K562 (cell line): ENCODE measurements at regions not wholly inside any gene's neighbourhood (a gene's known extent, or its start where the extent isn't known, plus 50 kb on each side); places are given as distances from the start of the nearest gene placed in this dataset.
"Not testable (repeated sequence)": the region's sequence is repeated elsewhere in the genome, so short reads cannot be mapped to it uniquely, and the experiment has no call there.

Source experiments
- ATAC-seq: fragments of 200-7000 bp; cut with Tn5 transposase; 3 replicates; pipeline ENCODE4 v1.9.1; 2020; ENCODE audit warnings: moderate library complexity
- BruUV-seq: library from RNA; stranded (reverse); fragments of 400-500 nt; replicated peaks from 2 replicates; lab custom pipeline; 2021; lab: Mats Ljungman, UMichigan
- CTCF ChIA-PET: fragments of 300-600 bp; formaldehyde crosslinking; extraction: SDS; loops from one replicate; lab custom pipeline; 2021; ENCODE audit warnings: low intra/inter-chr PET ratio; lab: Yijun Ruan, JAX
- POLR2A ChIA-PET: fragments of 300-600, 350-650 bp; sonication (Branson Sonifier 250); formaldehyde crosslinking; extraction: SDS; loops from one replicate; lab custom pipeline; 2021; ENCODE audit warnings: antibody characterized with exemption, inconsistent platforms; lab: Yijun Ruan, JAX
- DNase-seq, 4 experiments: peaks; one replicate each; pipeline versions ENCODE4 v3.0.0 to v3.0.0-alpha.2; 2011 to 2018; ENCODE audit warnings: low spot score in 3 of 4, mixed read lengths in 3 of 4; ENCODE audit errors: extremely low read depth in 1 of 4
- FAIRE-seq: peaks from 2 replicates; lab custom pipeline; 2011; peaks lifted over from hg19 to GRCh38; lab: Jason Lieb, UNC
- H2AFZ ChIP-seq: 2 replicates; pipeline ENCODE4 v1.6.0; 2011; ENCODE audit warnings: low read depth, low read length, control low read depth, inconsistent platforms
- H3K27ac ChIP-seq: fragments of 200-600 bp; 3 replicates; pipeline ENCODE4 v1.8.0; 2011; ENCODE audit warnings: low read depth, mild to moderate bottlenecking, control low read depth, inconsistent platforms, low read length, moderate library complexity, mixed read lengths; ENCODE audit errors: extremely low read depth
- H3K27me3 ChIP-seq, 2 experiments: fragments of 300-600 bp in 1 of 2; 2 replicates in 1 of 2; 3 replicates in 1 of 2; pipeline versions ENCODE4 v1.6.0 to v1.8.0; 2011; ENCODE audit warnings: inconsistent platforms in 2 of 2, low read length in 2 of 2, mild to moderate bottlenecking in 1 of 2, mixed read lengths in 1 of 2, moderate library complexity in 1 of 2; ENCODE audit not compliant: control insufficient read depth in 2 of 2, insufficient read depth in 2 of 2
- H3K36me3 ChIP-seq: fragments of 300-600 bp; 3 replicates; pipeline ENCODE4 v1.8.0; 2011; ENCODE audit warnings: mild to moderate bottlenecking, low read length, inconsistent platforms; ENCODE audit not compliant: control insufficient read depth, insufficient read depth
- H3K4me1 ChIP-seq, 2 experiments: fragments of 200-600 bp in 1 of 2; replicated peaks in 1 of 2; 2 replicates in 1 of 2; 3 replicates in 1 of 2; pipeline versions ENCODE4 v1.5.1 to v1.8.0; 2011; ENCODE audit warnings: inconsistent platforms in 2 of 2, low read length in 2 of 2, mild to moderate bottlenecking in 1 of 2, mixed read lengths in 1 of 2, moderate library complexity in 1 of 2; ENCODE audit not compliant: control insufficient read depth in 2 of 2, insufficient read depth in 2 of 2
- H3K4me2 ChIP-seq: 2 replicates; pipeline ENCODE4 v1.6.1; 2011; ENCODE audit warnings: low read length, control low read depth, inconsistent platforms, mixed read lengths; ENCODE audit not compliant: insufficient read depth
- H3K4me3 ChIP-seq: fragments of 200-600 bp; sonication (generic), shearing (Covaris generic); 2 replicates; pipeline ENCODE4 v1.5.1; 2016; ENCODE audit warnings: control low read depth, inconsistent platforms
- H3K79me2 ChIP-seq: fragments of 200-600 bp; 3 replicates; pipeline ENCODE4 v1.8.0; 2011; ENCODE audit warnings: low read length, inconsistent platforms; ENCODE audit not compliant: control insufficient read depth, insufficient read depth
- H3K9ac ChIP-seq, 2 experiments: 2 replicates each; pipeline versions ENCODE4 v1.6.0 to v1.6.1; 2011; ENCODE audit warnings: low read depth in 2 of 2, low read length in 2 of 2, control low read depth in 1 of 2, inconsistent platforms in 1 of 2, mild to moderate bottlenecking in 1 of 2, mixed read lengths in 1 of 2; ENCODE audit not compliant: insufficient read depth in 1 of 2
- H3K9me1 ChIP-seq: one replicate; pipeline ENCODE4 v1.6.0; 2011; ENCODE audit warnings: inconsistent platforms, mild to moderate bottlenecking, low read length, moderate library complexity; ENCODE audit not compliant: control insufficient read depth, insufficient read depth
- H3K9me3 ChIP-seq: replicated peaks from 2 replicates; pipeline ENCODE4 v1.5.1; 2011; ENCODE audit warnings: low read depth, low read length, inconsistent platforms; ENCODE audit not compliant: control insufficient read depth, insufficient read depth
- H4K20me1 ChIP-seq: replicated peaks from 2 replicates; pipeline ENCODE4 v1.6.1; 2011; ENCODE audit warnings: low read length, inconsistent platforms, mixed read lengths; ENCODE audit not compliant: control insufficient read depth, insufficient read depth
- ARID1B ChIP-seq: fragments of 450-650 bp; IDR thresholded peaks from 2 replicates; pipeline ENCODE4 v1.6.1; 2016; ENCODE audit warnings: antibody characterized with exemption, mild to moderate bottlenecking, inconsistent platforms
- CBFA2T3 ChIP-seq: fragments of 450-650 bp; IDR thresholded peaks from 2 replicates; pipeline ENCODE4 v1.6.1; 2017
- CXXC5 ChIP-seq: fragments of 250-450 bp; sonication (Bioruptor Pico); IDR thresholded peaks from 2 replicates; pipeline ENCODE4 v1.8.0; 2022; ENCODE audit warnings: inconsistent platforms, mild to moderate bottlenecking, moderate library complexity
- DDX20 ChIP-seq: fragments of 450-650 bp; IDR thresholded peaks from 2 replicates; pipeline ENCODE4 v1.6.1; 2016; ENCODE audit warnings: missing genetic modification characterization, low read depth, mild to moderate bottlenecking, missing compliant biosample characterization, moderate library complexity
- DMBX1 ChIP-seq: fragments of 250-450 bp; sonication (Bioruptor Pico); IDR thresholded peaks from 2 replicates; pipeline ENCODE4 v1.8.0; 2022; ENCODE audit warnings: inconsistent platforms, mild to moderate bottlenecking, moderate library complexity, borderline replicate concordance
- KLF6 ChIP-seq: fragments of 250-450 bp; sonication (Bioruptor Pico); IDR thresholded peaks from 2 replicates; pipeline ENCODE4 v1.4.0; 2020; ENCODE audit warnings: mild to moderate bottlenecking, moderate library complexity, borderline replicate concordance
- NR4A1 ChIP-seq, 2 experiments: fragments of 250-450 bp in 1 of 2; fragments of 450-650 bp in 1 of 2; sonication (Bioruptor Pico) in 1 of 2; IDR thresholded peaks; 2 replicates each; pipeline versions ENCODE4 v1.4.0 to v1.6.1; 2016 to 2020; ENCODE audit warnings: mild to moderate bottlenecking in 2 of 2, missing compliant biosample characterization in 1 of 2, missing genetic modification characterization in 1 of 2, moderate library complexity in 1 of 2
- PTRF ChIP-seq: fragments of 450-650 bp; IDR thresholded peaks from 2 replicates; pipeline ENCODE4 v1.6.1; 2016; ENCODE audit warnings: mild to moderate bottlenecking, missing genetic modification characterization, missing compliant biosample characterization
- PTTG1 ChIP-seq: fragments of 450-650 bp; IDR thresholded peaks from 2 replicates; pipeline ENCODE4 v1.6.1; 2016; ENCODE audit warnings: low read depth, mild to moderate bottlenecking, missing genetic modification characterization, missing compliant biosample characterization
- SMAD4 ChIP-seq: fragments of 250-450 bp; sonication (Bioruptor Pico); conservative IDR thresholded peaks from 2 replicates; pipeline ENCODE4 v1.8.0; 2021; ENCODE audit warnings: inconsistent platforms, mild to moderate bottlenecking, moderate library complexity
- TEAD1 ChIP-seq, 2 experiments: fragments of 450-650 bp in 1 of 2; sonication (generic) in 1 of 2; formaldehyde crosslinking; IDR thresholded peaks; 2 replicates each; pipeline versions ENCODE4 v1.4.0 to v1.8.0; 2020 to 2022; ENCODE audit warnings: mild to moderate bottlenecking in 2 of 2, missing genetic modification reagents in 1 of 2
- ZNF311 ChIP-seq: fragments of 250-450 bp; sonication (Bioruptor Pico); IDR thresholded peaks from 2 replicates; pipeline ENCODE4 v1.4.0; 2020; ENCODE audit warnings: mild to moderate bottlenecking, moderate library complexity
- ZNF668 ChIP-seq: fragments of 250-450 bp; sonication (Bioruptor Pico); IDR thresholded peaks from 2 replicates; pipeline ENCODE4 v1.8.0; 2022; ENCODE audit warnings: mild to moderate bottlenecking, inconsistent platforms
- WGBS: fragments of 100-300 bp; shearing (Covaris generic); methylation state at CpG from one replicate; pipeline ENCODE4 v1.1.6; 2016; ENCODE audit warnings: low coverage, mixed read lengths; ENCODE audit not compliant: insufficient coverage; ENCODE audit errors: missing lambda C conversion rate; 5-methylcytosine and 5-hydroxymethylcytosine counted together
- in situ Hi-C: fragments of 300-500 bp; cut with MboI; formaldehyde crosslinking; loops from 4 replicates; pipeline ENCODE4 v1.15.0; 2018; ENCODE audit warnings: inconsistent platforms, mixed read lengths
- intact Hi-C: fragments of 100-400 bp; cut with micrococcal nuclease; formaldehyde crosslinking; loops from 2 replicates; pipeline ENCODE4 v1.14.2; 2022
- TF ChIP-seq, protein P1 (sequence below): fragments of 450-650 bp; IDR thresholded peaks from 2 replicates; pipeline ENCODE4 v1.6.1; 2017; ENCODE audit warnings: antibody characterized with exemption, mild to moderate bottlenecking
- TF ChIP-seq, protein P2 (sequence below): fragments of 450-650 bp; IDR thresholded peaks from 2 replicates; pipeline ENCODE4 v1.6.1; 2016; ENCODE audit warnings: missing biosample characterization, missing genetic modification characterization

DNA sequence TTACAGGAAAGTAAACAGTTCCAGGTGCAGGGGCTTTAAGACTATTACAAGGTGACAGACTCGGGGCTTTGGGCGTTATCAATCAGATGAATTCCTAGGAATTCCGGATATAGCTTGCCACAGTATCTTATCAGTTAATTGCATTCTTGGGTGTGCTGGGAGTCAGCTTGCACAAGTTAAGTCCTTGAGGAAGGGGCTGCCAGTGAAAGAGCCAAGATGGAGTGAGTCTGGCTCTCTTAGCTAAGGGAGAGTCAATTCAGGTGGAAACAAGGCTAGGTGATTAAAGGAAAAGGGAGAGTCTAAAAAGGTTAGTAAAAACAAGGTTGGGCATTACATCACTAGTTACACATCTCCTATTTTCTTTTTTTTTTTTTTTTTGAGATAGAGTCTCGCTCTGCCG is 199.8 kb upstream of the PRSS16 start:
- H3K36me3 ChIP-seq; H3K4me2 ChIP-seq; H3K27me3 ChIP-seq; H3K9ac ChIP-seq; H4K20me1 ChIP-seq; CTCF ChIA-PET; H3K4me3 ChIP-seq; H3K9me1 ChIP-seq; H2AFZ ChIP-seq; ATAC-seq; TF ChIP-seq NR4A1 (CRISPR knock-in tag; IDR thresholded peaks at IDR 0.05): not testable (repeated sequence)
- TF ChIP-seq SMAD4 (CRISPR knock-in tag) (peak; percentile 85), DDX20 (tag) (peak; percentile 65; the same call in 1 of the 2 replicates), TEAD1 (CRISPR knock-in tag; IDR thresholded peaks at IDR 0.05) (peak in 1 of 2 experiments; percentile 29; a peak in 1 of 4 replicates), DMBX1 (CRISPR knock-in tag) (peak; percentile 95), KLF6 (CRISPR knock-in tag) (0 out of 2 replicates have a peak, but pooled peaks have one; percentile 37), PTTG1 (tag) (peak; percentile 50; the same call in 1 of the 2 replicates), ARID1B (peak; percentile 52; the same call in 1 of the 2 replicates), CXXC5 (peak; percentile 62), NR4A1 (tag; IDR thresholded peaks at IDR 0.05) (peak; percentile 69; the same call in 1 of the 2 replicates), PTRF (tag) (peak; percentile 38; the same call in 1 of the 2 replicates), CBFA2T3 (peak; percentile 7; the same call in 1 of the 2 replicates), ZNF311 (peak; percentile 83), ZNF668 (CRISPR knock-in tag) (0 out of 2 replicates have a peak, but pooled peaks have one; percentile 37)
- TF ChIP-seq, protein P1, sequence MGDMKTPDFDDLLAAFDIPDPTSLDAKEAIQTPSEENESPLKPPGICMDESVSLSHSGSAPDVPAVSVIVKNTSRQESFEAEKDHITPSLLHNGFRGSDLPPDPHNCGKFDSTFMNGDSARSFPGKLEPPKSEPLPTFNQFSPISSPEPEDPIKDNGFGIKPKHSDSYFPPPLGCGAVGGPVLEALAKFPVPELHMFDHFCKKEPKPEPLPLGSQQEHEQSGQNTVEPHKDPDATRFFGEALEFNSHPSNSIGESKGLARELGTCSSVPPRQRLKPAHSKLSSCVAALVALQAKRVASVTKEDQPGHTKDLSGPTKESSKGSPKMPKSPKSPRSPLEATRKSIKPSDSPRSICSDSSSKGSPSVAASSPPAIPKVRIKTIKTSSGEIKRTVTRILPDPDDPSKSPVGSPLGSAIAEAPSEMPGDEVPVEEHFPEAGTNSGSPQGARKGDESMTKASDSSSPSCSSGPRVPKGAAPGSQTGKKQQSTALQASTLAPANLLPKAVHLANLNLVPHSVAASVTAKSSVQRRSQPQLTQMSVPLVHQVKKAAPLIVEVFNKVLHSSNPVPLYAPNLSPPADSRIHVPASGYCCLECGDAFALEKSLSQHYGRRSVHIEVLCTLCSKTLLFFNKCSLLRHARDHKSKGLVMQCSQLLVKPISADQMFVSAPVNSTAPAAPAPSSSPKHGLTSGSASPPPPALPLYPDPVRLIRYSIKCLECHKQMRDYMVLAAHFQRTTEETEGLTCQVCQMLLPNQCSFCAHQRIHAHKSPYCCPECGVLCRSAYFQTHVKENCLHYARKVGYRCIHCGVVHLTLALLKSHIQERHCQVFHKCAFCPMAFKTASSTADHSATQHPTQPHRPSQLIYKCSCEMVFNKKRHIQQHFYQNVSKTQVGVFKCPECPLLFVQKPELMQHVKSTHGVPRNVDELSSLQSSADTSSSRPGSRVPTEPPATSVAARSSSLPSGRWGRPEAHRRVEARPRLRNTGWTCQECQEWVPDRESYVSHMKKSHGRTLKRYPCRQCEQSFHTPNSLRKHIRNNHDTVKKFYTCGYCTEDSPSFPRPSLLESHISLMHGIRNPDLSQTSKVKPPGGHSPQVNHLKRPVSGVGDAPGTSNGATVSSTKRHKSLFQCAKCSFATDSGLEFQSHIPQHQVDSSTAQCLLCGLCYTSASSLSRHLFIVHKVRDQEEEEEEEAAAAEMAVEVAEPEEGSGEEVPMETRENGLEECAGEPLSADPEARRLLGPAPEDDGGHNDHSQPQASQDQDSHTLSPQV: peak; percentile 86
- TF ChIP-seq, protein P2, sequence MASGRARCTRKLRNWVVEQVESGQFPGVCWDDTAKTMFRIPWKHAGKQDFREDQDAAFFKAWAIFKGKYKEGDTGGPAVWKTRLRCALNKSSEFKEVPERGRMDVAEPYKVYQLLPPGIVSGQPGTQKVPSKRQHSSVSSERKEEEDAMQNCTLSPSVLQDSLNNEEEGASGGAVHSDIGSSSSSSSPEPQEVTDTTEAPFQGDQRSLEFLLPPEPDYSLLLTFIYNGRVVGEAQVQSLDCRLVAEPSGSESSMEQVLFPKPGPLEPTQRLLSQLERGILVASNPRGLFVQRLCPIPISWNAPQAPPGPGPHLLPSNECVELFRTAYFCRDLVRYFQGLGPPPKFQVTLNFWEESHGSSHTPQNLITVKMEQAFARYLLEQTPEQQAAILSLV (tag): 0 out of 2 replicates have a peak, but pooled peaks have one; percentile 38
- TF ChIP-seq, all 486 proteins: peak for 15; not testable (repeated sequence) for 471
- intact Hi-C loops, H3K27ac ChIP-seq, POLR2A ChIA-PET, H3K79me2 ChIP-seq, BruUV-seq, H3K4me1 ChIP-seq, H3K9me3 ChIP-seq, DNase-seq, FAIRE-seq, in situ Hi-C loops: not testable (repeated sequence)
- 0% methylated on average over 3 of the region's 5 CpGs for WGBS
